ENCODE measurements at regions not wholly inside any gene's neighbourhood (a gene's known extent, or its start where the extent isn't known, plus 50 kb on each side); places are given as distances from the start of the nearest gene placed in this dataset.

DNA sequence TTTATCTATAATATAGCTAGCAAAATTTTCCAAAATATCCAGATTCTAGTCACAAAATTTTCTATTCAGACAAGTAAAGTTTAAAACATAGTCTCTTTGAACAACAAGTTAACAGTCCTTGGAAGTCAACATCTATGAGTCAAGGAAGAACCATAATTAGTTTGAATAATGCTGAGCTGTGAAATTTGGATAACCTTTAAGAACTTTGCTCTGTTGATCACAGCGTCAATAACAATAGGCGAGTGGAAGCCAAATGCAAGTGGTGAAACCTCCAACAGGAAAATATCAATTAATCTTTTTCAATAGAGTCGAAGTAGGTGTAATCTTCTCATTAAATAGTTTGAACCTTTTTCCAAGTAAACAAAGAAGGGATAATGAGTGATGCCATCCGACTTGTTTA is 466.6 kb downstream of the FOXG1 start (continued):
- TF ChIP-seq, protein P1, sequence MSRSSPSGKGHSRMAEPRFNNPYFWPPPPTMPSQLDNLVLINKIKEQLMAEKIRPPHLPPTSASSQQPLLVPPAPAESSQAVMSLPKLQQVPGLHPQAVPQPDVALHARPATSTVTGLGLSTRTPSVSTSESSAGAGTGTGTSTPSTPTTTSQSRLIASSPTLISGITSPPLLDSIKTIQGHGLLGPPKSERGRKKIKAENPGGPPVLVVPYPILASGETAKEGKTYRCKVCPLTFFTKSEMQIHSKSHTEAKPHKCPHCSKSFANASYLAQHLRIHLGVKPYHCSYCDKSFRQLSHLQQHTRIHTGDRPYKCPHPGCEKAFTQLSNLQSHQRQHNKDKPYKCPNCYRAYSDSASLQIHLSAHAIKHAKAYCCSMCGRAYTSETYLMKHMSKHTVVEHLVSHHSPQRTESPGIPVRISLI (tag by site-specific recombination; IDR thresholded peaks at IDR 0.05): no peak

DNA sequence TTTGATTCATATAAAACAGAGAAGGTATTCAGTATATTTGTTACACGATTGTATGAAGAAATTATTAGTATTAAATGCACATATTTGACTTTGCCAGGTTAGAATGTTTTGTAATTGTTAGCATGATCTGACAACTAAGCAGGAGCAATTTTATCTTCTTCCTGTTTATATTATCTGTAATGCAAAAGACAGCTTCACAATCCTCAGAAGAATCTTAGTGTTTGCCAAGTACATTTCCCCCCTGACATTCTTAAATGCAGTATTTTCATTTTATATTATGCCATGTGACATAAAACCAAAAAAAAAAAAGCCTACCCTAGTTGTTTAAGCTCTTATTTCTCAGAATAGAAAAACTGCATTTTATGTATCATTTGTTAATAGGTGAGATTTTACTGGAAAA is 469.4 kb downstream of the FOXG1 start:
- no peak overlapping the region for H3K27ac ChIP-seq (ENCODE audit: extremely low read depth, low read depth, low read length)
- ChIA-PET CTCF (interaction anchor here (0.7 to 0.9 kb wide), 2 partner anchors 54 to 462 kb away, joined by 3 read pairs; no protein-coding TSS in a partner anchor), POLR2A (no interaction called here)
- no peak for TF ChIP-seq ZBTB8A (tag by site-specific recombination; IDR thresholded peaks at IDR 0.05)
- no peak for TF ChIP-seq BCL11B (tag by site-specific recombination; IDR thresholded peaks at IDR 0.05; ENCODE audit: low read depth)
- TF ChIP-seq, protein P2, sequence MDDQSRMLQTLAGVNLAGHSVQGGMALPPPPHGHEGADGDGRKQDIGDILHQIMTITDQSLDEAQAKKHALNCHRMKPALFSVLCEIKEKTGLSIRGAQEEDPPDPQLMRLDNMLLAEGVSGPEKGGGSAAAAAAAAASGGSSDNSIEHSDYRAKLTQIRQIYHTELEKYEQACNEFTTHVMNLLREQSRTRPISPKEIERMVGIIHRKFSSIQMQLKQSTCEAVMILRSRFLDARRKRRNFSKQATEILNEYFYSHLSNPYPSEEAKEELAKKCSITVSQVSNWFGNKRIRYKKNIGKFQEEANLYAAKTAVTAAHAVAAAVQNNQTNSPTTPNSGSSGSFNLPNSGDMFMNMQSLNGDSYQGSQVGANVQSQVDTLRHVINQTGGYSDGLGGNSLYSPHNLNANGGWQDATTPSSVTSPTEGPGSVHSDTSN (CRISPR knock-in tag; IDR thresholded peaks at IDR 0.05): no peak
- no peak for TF ChIP-seq ZNF664 (tag by site-specific recombination; IDR thresholded peaks at IDR 0.05)
- TF ChIP-seq, protein P3, sequence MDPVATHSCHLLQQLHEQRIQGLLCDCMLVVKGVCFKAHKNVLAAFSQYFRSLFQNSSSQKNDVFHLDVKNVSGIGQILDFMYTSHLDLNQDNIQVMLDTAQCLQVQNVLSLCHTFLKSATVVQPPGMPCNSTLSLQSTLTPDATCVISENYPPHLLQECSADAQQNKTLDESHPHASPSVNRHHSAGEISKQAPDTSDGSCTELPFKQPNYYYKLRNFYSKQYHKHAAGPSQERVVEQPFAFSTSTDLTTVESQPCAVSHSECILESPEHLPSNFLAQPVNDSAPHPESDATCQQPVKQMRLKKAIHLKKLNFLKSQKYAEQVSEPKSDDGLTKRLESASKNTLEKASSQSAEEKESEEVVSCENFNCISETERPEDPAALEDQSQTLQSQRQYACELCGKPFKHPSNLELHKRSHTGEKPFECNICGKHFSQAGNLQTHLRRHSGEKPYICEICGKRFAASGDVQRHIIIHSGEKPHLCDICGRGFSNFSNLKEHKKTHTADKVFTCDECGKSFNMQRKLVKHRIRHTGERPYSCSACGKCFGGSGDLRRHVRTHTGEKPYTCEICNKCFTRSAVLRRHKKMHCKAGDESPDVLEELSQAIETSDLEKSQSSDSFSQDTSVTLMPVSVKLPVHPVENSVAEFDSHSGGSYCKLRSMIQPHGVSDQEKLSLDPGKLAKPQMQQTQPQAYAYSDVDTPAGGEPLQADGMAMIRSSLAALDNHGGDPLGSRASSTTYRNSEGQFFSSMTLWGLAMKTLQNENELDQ (tag by site-specific recombination; IDR thresholded peaks at IDR 0.05; ENCODE audit: low read depth): no peak
- no peak for TF ChIP-seq SP3 (tag by site-specific recombination; IDR thresholded peaks at IDR 0.05)
- TF ChIP-seq ZNF184 (tag by site-specific recombination; IDR thresholded peaks at IDR 0.05): no peak
- TF ChIP-seq ZFP37 (tag by site-specific recombination; IDR thresholded peaks at IDR 0.05): no peak
- TF ChIP-seq, protein P4, sequence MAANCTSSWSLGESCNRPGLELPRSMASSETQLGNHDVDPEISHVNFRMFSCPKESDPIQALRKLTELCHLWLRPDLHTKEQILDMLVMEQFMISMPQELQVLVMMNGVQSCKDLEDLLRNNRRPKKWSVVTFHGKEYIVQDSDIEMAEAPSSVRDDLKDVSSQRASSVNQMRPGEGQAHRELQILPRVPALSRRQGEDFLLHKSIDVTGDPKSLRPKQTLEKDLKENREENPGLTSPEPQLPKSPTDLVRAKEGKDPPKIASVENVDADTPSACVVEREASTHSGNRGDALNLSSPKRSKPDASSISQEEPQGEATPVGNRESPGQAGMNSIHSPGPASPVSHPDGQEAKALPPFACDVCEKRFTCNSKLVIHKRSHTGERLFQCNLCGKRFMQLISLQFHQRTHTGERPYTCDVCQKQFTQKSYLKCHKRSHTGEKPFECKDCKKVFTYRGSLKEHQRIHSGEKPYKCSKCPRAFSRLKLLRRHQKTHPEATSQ (tag by site-specific recombination; IDR thresholded peaks at IDR 0.05): no peak
- no peak for TF ChIP-seq ZNF571 (tag by site-specific recombination; IDR thresholded peaks at IDR 0.05)
- no peak for TF ChIP-seq ZBTB1 (tag by site-specific recombination; IDR thresholded peaks at IDR 0.05)
- TF ChIP-seq ZSCAN30 (tag by site-specific recombination; IDR thresholded peaks at IDR 0.05): no peak
- H3K36me3 ChIP-seq (ENCODE audit: control insufficient read depth in 2 of 2, insufficient read depth in 1 of 2, low read length in 2 of 2): no peaks in the 10 kb centered on the region
- no peaks in the 10 kb centered on the region for H3K9me3 ChIP-seq (ENCODE audit: control insufficient read depth, insufficient read depth, low read depth, low read length)
- H3K4me3 ChIP-seq (ENCODE audit: low read depth, low read length): no peak overlapping the region
- H3K4me1 ChIP-seq (ENCODE audit: control insufficient read depth, insufficient read depth, low read length): no peaks in the 10 kb centered on the region

DNA sequence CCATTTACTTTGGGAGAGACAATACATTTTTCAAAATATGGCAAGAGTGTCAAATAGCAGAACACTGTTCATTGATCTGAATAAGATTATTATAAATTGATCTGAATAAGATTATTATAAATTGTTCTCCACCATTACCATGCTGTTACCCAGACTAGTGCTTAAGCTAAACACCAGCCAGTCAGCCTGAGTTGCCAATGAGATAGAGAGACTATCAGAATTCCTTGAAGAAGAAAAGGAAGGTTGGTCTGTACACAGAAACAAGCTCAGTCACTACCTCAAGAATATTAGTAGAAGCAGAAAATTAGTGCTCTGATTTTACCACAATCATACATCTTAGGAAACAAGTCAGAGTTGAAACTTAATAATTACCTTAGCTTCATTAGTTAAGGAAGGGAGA is 469.8 kb downstream of the FOXG1 start:
- Histone ChIP-seq H3K36me3 (ENCODE audit: control insufficient read depth in 2 of 2, insufficient read depth in 1 of 2, low read length in 2 of 2) (no peaks in the 10 kb centered on the region), H3K4me3 (ENCODE audit: low read depth, low read length) (no peak overlapping the region), H3K9me3 (ENCODE audit: control insufficient read depth, insufficient read depth, low read depth, low read length) (no peaks in the 10 kb centered on the region), H3K27ac (ENCODE audit: extremely low read depth, low read depth, low read length) (no peak overlapping the region), H3K4me1 (ENCODE audit: control insufficient read depth, insufficient read depth, low read length) (no peaks in the 10 kb centered on the region)
- TF ChIP-seq ZNF221 (tag by site-specific recombination; IDR thresholded peaks at IDR 0.05; ENCODE audit: borderline replicate concordance) (no peak), ZNF529 (tag by site-specific recombination; IDR thresholded peaks at IDR 0.05; ENCODE audit: insufficient replicate concordance) (no peak), GFI1B (tag by site-specific recombination; IDR thresholded peaks at IDR 0.05) (no peak), ZBTB20 (tag by site-specific recombination; IDR thresholded peaks at IDR 0.05) (no peak), ZEB2 (tag by site-specific recombination; IDR thresholded peaks at IDR 0.05) (no peak), EGR2 (tag by site-specific recombination; IDR thresholded peaks at IDR 0.05; ENCODE audit: low read depth) (no peak), ZNF175 (tag by site-specific recombination; IDR thresholded peaks at IDR 0.05) (no peak), ZXDB (tag by site-specific recombination; IDR thresholded peaks at IDR 0.05) (no peak), ZNF776 (tag by site-specific recombination; IDR thresholded peaks at IDR 0.05; ENCODE audit: borderline replicate concordance) (no peak), ZNF785 (tag by site-specific recombination; IDR thresholded peaks at IDR 0.05) (no peak), ZBTB1 (tag by site-specific recombination; IDR thresholded peaks at IDR 0.05) (no peak)
- TF ChIP-seq, protein P3 (tag by site-specific recombination; IDR thresholded peaks at IDR 0.05; ENCODE audit: low read depth): no peak
- TF ChIP-seq, protein P5, sequence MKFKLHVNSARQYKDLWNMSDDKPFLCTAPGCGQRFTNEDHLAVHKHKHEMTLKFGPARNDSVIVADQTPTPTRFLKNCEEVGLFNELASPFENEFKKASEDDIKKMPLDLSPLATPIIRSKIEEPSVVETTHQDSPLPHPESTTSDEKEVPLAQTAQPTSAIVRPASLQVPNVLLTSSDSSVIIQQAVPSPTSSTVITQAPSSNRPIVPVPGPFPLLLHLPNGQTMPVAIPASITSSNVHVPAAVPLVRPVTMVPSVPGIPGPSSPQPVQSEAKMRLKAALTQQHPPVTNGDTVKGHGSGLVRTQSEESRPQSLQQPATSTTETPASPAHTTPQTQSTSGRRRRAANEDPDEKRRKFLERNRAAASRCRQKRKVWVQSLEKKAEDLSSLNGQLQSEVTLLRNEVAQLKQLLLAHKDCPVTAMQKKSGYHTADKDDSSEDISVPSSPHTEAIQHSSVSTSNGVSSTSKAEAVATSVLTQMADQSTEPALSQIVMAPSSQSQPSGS (tag by site-specific recombination; IDR thresholded peaks at IDR 0.05; ENCODE audit: low read depth): no peak
- ChIA-PET CTCF (interaction anchor here (0.7 kb wide), 1 partner anchor 54 kb away, joined by 3 read pairs; no protein-coding TSS in a partner anchor), POLR2A (no interaction called here)
